ENCODE measurements at regions not wholly inside any gene's neighbourhood (a gene's known extent, or its start where the extent isn't known, plus 50 kb on each side); places are given as distances from the start of the nearest gene placed in this dataset.

GRCh38 chr7:142409471-142409870, 151.6 kb upstream of the PRSS58 start:
- DNase-seq (ENCODE audit: low read depth), result no peak
- no peak overlapping the region for H3K4me3 ChIP-seq (ENCODE audit: low read depth, low read length)
- TF ChIP-seq CTCF (conservative IDR thresholded peaks at IDR 0.05; ENCODE audit: low read depth, low read length), result no peak

- no peak overlapping the region for H3K4me3 ChIP-seq (ENCODE audit: low read depth, low read length)
- no peak for DNase-seq (ENCODE audit: low read depth)
- no peak for TF ChIP-seq CTCF (conservative IDR thresholded peaks at IDR 0.05; ENCODE audit: low read depth, low read length)
Measured at GRCh38 chr7:142408794-142409193, 150.9 kb upstream of the PRSS58 start.

- H3K4me3 ChIP-seq (ENCODE audit: low read depth, low read length), result no peak overlapping the region
- TF ChIP-seq CTCF (conservative IDR thresholded peaks at IDR 0.05; ENCODE audit: low read depth, low read length), result no peak
- DNase-seq (ENCODE audit: low read depth), result no peak
Measured at GRCh38 chr7:142407939-142408570, 150.2 kb upstream of the PRSS58 start.

GRCh38 chr7:142405122-142405765, 147.4 kb upstream of the PRSS58 start:
- DNase-seq (ENCODE audit: low read depth), result no peak
- TF ChIP-seq CTCF (conservative IDR thresholded peaks at IDR 0.05; ENCODE audit: low read depth, low read length), result no peak

GRCh38 chr7:142401951-142402350, 144.1 kb upstream of the PRSS58 start:
- TF ChIP-seq CTCF (conservative IDR thresholded peaks at IDR 0.05; ENCODE audit: low read depth, low read length), result no peak
- no peak overlapping the region for H3K4me3 ChIP-seq (ENCODE audit: low read depth, low read length)
- DNase-seq (ENCODE audit: low read depth), result no peak

More at GRCh38 chr7:142405122-142405765, 147.4 kb upstream of the PRSS58 start:
- H3K4me3 ChIP-seq (ENCODE audit: low read depth, low read length), result no peak overlapping the region

GRCh38 chr7:142400042-142400533, 142.2 kb upstream of the PRSS58 start:
- no peak overlapping the region for H3K4me3 ChIP-seq (ENCODE audit: low read depth, low read length)
- DNase-seq (ENCODE audit: low read depth), result no peak
- TF ChIP-seq CTCF (conservative IDR thresholded peaks at IDR 0.05; ENCODE audit: low read depth, low read length), result no peak
